ENCODE measurements at regions not wholly inside any gene's neighbourhood (a gene's known extent, or its start where the extent isn't known, plus 50 kb on each side); places are given as distances from the start of the nearest gene placed in this dataset.

DNA sequence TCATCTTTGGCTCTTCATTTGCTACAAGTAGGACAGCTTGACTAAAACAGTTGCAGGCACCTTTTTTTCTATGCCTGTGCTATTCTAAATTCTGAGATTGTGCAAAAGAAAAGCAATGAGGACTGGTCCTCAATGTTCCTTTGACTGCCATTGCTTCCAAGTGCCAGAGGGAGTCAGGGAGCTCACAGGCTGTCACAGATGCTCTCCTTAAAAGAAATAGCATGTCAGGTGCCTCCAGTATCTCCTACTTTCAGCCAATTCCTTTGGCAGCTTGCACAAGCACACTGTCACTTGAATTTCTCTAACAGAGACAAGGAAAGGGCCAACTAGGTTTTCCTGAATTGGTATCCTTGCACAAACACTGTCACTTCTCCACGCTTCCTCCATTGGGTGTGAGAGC lies 228.2 kb downstream of the ADGRA3 start:
- TF ChIP-seq TAF1 (IDR thresholded peaks at IDR 0.05; ENCODE audit: borderline replicate concordance, low read depth, low read length) (no peak), SIN3A (IDR thresholded peaks at IDR 0.05; ENCODE audit: borderline replicate concordance, low read depth, low read length) (no peak), JUND (IDR thresholded peaks at IDR 0.05) (no peak), NRF1 (IDR thresholded peaks at IDR 0.05; ENCODE audit: low read depth, low read length) (no peak), MEF2A (IDR thresholded peaks at IDR 0.05; ENCODE audit: borderline replicate concordance, low read depth) (no peak), RAD21 (IDR thresholded peaks at IDR 0.05; ENCODE audit: low read length) (no peak), SMC3 (IDR thresholded peaks at IDR 0.05; ENCODE audit: low read depth, low read length) (no peak), RFX5 (IDR thresholded peaks at IDR 0.05; ENCODE audit: low read length) (no peak)
